Epithelial cell of esophagus (primary cell): ENCODE measurements at regions not wholly inside any gene's neighbourhood (a gene's known extent, or its start where the extent isn't known, plus 50 kb on each side); places are given as distances from the start of the nearest gene placed in this dataset.

Experiments
- DNase-seq: peaks from one replicate; pipeline ENCODE4 v3.0.0; 2010; ENCODE audit warnings: low read depth
- H3K4me3 ChIP-seq: 2 replicates; pipeline ENCODE4 v1.5.1; 2011; ENCODE audit warnings: mild to moderate bottlenecking, low read length, control low read depth
- CTCF ChIP-seq: IDR thresholded peaks from 2 replicates; pipeline ENCODE4 v1.5.1; 2011; ENCODE audit warnings: low read depth, mild to moderate bottlenecking, low read length, control low read depth, inconsistent platforms; ENCODE audit not compliant: insufficient read depth; ENCODE audit errors: missing control alignments

GRCh38 chr1:115224636-115225035, 113.4 kb downstream of the NGF start:
- DNase-seq, result peak; percentile 79
- no peak overlapping the region for H3K4me3 ChIP-seq
- no peak for TF ChIP-seq CTCF

- DNase-seq, result peak; percentile 89
- no peak for TF ChIP-seq CTCF
These were observed 115.2 kb downstream of the NGF start for GRCh38 chr1:115222616-115223402.

GRCh38 chr1:115220340-115221270, 117.4 kb downstream of the NGF start:
- DNase-seq, result no peak
- H3K4me3 ChIP-seq, result no peak overlapping the region
- no peak for TF ChIP-seq CTCF

More at GRCh38 chr1:115222616-115223402, 115.2 kb downstream of the NGF start:
- H3K4me3 ChIP-seq, result no peak overlapping the region

GRCh38 chr1:115219927-115220326, 118.1 kb downstream of the NGF start:
- no peak overlapping the region for H3K4me3 ChIP-seq
- no peak for TF ChIP-seq CTCF
- no peak for DNase-seq

GRCh38 chr1:115218699-115219098, 119.3 kb downstream of the NGF start:
- TF ChIP-seq CTCF, result no peak
- no peak overlapping the region for H3K4me3 ChIP-seq
- peak; percentile 77 for DNase-seq

- no peak for DNase-seq
- H3K4me3 ChIP-seq, result no peak overlapping the region
- no peak for TF ChIP-seq CTCF
These were observed 120.0 kb downstream of the NGF start for GRCh38 chr1:115218034-115218405.
